GM10266 (cell line): ENCODE measurements at regions not wholly inside any gene's neighbourhood (a gene's known extent, or its start where the extent isn't known, plus 50 kb on each side); places are given as distances from the start of the nearest gene placed in this dataset.

Experiments
- DNase-seq: peaks from one replicate; pipeline ENCODE4 v3.0.0; 2012; ENCODE audit errors: extremely low spot score
- TF ChIP-seq, protein P1 (sequence below): IDR thresholded peaks from 2 replicates; pipeline ENCODE4 v1.5.1; 2012; ENCODE audit warnings: mild to moderate bottlenecking, low read depth; ENCODE audit not compliant: control insufficient read depth, insufficient read depth; ENCODE audit errors: missing control alignments

DNA sequence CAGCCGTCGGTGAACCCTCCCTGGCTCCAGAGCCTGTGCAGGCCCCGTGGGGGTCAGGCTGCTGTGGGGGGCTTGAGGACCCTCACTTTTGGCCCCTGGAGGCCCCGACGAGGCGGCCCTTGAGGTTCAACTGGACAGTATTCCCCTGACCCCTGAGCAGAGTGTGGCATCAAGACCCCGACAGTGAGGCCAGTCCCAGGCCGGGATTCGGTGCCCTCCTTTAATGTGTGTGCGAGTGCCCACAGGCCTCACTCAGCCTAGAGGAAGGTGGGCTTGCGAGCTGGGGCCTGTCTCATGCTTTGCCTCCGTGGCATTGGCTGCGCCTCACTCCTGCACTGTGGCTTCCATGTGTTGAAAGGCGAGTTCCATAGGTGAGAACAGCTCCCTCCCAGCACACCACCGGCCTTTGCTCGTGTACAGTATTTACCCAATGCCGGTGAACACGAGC, 94.5 kb downstream of the METRNL start:
- DNase-seq, result no peak
- TF ChIP-seq, protein P1, sequence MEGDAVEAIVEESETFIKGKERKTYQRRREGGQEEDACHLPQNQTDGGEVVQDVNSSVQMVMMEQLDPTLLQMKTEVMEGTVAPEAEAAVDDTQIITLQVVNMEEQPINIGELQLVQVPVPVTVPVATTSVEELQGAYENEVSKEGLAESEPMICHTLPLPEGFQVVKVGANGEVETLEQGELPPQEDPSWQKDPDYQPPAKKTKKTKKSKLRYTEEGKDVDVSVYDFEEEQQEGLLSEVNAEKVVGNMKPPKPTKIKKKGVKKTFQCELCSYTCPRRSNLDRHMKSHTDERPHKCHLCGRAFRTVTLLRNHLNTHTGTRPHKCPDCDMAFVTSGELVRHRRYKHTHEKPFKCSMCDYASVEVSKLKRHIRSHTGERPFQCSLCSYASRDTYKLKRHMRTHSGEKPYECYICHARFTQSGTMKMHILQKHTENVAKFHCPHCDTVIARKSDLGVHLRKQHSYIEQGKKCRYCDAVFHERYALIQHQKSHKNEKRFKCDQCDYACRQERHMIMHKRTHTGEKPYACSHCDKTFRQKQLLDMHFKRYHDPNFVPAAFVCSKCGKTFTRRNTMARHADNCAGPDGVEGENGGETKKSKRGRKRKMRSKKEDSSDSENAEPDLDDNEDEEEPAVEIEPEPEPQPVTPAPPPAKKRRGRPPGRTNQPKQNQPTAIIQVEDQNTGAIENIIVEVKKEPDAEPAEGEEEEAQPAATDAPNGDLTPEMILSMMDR, result no peak

DNA sequence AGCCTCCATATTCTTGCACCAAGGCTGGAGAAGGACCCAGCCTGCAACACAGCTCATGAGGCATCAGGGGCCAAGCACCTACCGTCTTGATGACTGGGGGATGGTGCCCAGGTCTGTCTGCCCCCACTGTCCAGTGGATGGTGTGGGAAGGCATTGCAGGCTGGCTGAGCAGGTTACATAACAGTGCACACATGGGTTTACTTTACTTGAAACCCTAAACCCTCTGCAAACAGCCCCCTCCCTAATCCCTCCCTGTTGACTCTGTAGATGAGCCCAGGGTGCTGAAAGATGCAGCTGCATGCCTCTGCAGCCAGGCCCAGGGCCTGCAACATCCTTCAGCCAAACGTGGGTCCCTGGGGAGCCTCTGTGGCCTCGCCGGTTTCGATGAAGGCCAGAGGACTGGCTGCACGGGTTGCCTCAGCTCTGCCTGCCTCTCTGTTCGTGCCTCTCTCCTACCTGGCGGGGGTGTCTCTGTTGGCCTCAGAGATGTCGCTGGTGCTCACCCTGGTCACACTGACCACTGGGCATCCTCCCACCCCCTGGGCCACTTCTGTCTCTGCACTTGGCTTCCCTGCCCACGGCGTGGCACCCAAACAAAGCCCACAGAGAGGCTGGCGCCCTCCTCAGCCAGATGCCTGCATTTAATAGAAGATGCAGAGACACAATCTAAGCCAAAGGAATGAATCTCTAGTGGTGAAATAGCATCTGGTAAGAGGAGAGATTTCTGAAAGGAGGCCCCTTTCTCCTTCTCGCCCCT, 95.1 kb downstream of the METRNL start:
- DNase-seq, result peak; percentile 76
- TF ChIP-seq, protein P1, result no peak

DNA sequence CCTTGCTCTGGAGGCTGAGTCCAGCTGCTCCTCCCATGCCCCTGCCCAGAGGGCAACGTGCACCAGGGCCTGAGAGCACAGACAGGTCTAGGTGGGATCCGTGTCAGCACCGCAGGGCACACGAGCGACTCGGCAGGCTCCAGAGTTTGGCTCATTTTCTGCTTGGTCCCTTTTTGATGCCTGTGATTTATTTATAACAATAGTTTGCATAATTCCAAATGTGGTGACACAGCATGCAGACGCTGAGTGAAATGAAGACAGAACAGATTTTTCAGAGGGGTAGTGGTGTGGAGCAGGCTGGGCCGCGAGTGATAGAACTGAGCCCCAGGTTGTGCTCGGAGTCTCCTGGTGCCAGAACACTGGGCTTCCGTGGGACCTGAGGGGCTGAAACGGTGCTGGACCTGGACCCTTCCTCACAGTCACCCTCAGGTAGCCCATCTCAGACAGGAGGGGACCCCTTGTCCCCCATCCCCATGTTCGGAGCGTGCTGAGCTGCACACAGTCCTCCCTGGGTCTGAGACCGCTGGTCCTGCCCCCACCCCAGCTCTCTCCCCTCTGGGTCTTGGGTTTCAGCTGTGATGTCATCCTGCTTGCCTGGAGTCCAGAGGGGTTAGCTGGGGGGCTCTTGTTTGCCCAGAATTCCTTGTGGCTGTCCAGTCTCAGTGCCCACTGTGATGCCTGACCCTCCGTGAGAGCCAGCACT, 95.9 kb downstream of the METRNL start:
- TF ChIP-seq, protein P1, result no peak
- DNase-seq, result peak; percentile 57

DNA sequence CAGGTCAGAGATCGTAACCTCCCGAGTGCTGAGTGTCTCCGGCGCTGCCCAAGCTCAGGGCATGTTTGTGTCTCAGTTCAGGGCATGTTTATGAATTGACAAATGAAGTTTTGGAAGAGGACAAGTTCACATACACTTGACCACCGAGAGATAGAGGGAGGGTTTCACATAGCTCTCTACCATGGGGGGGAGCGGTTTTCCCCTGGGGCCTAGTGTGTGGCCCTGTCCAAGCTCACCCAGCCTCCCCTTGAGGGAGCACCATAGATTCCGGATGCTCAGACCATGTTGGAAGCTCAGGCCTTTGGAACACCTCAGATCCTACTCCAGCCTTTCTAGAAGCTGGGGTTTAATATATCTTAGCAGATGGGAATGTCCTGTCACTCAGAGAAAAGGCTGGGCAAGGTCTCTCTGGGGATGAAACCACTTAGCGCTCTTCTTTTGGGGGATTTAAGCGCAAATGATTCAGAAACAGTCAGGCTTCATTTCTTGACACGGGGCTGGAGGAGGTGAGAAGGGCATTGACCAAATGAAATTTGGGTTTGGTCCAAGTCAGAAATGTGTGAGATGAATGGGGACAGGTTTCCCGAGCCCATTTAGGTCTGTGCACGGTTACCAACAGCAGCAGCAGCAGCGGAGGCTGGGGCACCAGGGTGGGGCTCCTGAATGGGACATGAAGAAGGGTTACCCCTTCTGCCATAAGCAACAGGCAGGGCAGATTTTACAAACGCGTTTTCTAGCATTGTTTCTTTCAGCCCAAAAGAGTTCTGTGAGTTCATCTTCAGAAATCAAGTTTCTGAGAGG, 96.6 kb downstream of the METRNL start:
- DNase-seq, result no peak
- TF ChIP-seq, protein P1, result no peak

DNA sequence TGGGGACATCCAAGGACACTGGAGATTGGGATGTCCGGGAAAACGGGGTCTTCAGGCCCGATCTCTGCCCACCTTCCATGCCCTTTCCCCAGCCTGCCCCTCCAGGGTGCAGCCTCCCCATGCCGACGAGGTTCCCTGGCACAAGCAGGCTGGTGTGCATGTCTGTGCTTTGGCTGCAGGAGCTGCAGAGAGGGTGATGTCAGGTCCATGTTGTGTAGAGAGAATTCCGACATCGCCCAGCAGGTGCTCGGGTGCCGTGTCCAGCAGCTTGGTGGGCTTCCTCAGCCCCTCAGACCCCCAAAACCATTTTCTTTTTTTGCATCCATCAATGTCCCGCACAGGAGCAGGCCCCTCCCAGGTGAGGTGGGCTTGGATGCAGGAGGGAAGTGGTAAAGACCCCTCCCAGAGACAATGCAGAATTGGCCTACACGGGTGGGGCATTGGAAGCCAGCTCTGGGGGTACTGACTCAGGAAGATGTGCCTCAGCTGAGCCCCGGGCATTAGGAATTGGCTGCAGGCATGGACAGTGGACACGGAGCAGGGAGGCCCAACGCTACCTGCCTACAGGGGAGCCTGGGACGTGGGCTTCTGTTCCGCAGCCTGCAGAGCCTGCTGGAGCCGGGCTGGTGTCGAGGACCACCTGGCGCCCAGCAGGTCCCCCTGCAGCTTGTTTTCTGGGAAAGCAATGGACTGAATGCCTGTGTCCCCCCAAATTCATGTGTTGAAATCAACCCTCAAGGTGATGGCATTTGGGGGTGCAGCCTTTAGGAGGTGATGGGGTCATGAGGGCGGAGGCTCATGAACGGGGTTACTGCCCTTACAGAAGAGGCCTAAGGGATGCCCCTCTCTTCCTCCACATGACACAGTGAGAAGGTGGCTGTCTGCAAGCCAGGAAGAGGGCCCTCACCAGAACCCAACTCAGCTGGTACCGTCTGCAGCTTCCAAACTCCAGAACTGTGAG, 97.5 kb downstream of the METRNL start:
- TF ChIP-seq, protein P1, result no peak

More for the DNA sequence above, 97.5 kb downstream of the METRNL start:
- no peak for DNase-seq
